ENCODE measurements at regions not wholly inside any gene's neighbourhood (a gene's known extent, or its start where the extent isn't known, plus 50 kb on each side); places are given as distances from the start of the nearest gene placed in this dataset.
"Not testable (repeated sequence)": the region's sequence is repeated elsewhere in the genome, so short reads cannot be mapped to it uniquely, and the experiment has no call there.

- no peak for DNase-seq
Observed at GRCh38 chr10:123221418-123221817, 67.2 kb downstream of the BUB3 start.

- no peak for DNase-seq
Observed at GRCh38 chr10:123222832-123223231, 68.6 kb downstream of the BUB3 start.

GRCh38 chr10:123227706-123228105, 73.5 kb downstream of the BUB3 start:
- DNase-seq, result no peak

GRCh38 chr10:123229927-123230630, 75.9 kb downstream of the BUB3 start:
- DNase-seq, result no peak

GRCh38 chr10:123232879-123233278, 78.7 kb downstream of the BUB3 start:
- DNase-seq, result not testable (repeated sequence)

- not testable (repeated sequence) for DNase-seq
Observed at GRCh38 chr10:123235014-123235413, 80.8 kb downstream of the BUB3 start.

GRCh38 chr10:123236126-123236525, 81.9 kb downstream of the BUB3 start:
- DNase-seq, result peak; percentile 2 to 21

- no peak for DNase-seq
Observed at GRCh38 chr10:123240250-123240649, 86.0 kb downstream of the BUB3 start.

- no peak for DNase-seq
Observed at GRCh38 chr10:123240776-123241175, 86.6 kb downstream of the BUB3 start.

- DNase-seq, result peak in 1 of 2 donors; percentile 31
Observed at GRCh38 chr10:123241391-123242141, 87.4 kb downstream of the BUB3 start.

- DNase-seq, result no peak
Observed at GRCh38 chr10:123244747-123245146, 90.5 kb downstream of the BUB3 start.

- DNase-seq, result no peak
Observed at GRCh38 chr10:123245264-123245663, 91.1 kb downstream of the BUB3 start.

- DNase-seq, result no peak
Observed at GRCh38 chr10:123249894-123250293, 95.7 kb downstream of the BUB3 start.

GRCh38 chr10:123250640-123251039, 96.4 kb downstream of the BUB3 start:
- no peak for DNase-seq

- no peak for DNase-seq
Observed at GRCh38 chr10:123252779-123253178, 98.6 kb downstream of the BUB3 start.

- DNase-seq, result not testable (repeated sequence)
Observed at GRCh38 chr10:123254343-123254742, 100.1 kb downstream of the BUB3 start.

GRCh38 chr10:123257904-123258456, 103.8 kb downstream of the BUB3 start:
- DNase-seq, result no peak

GRCh38 chr10:123259081-123259480, 104.9 kb downstream of the BUB3 start:
- DNase-seq, result no peak

- DNase-seq, result no peak
Observed at GRCh38 chr10:123259791-123260190, 105.6 kb downstream of the BUB3 start.

GRCh38 chr10:123262456-123262855, 108.3 kb downstream of the BUB3 start:
- no peak for DNase-seq

GRCh38 chr10:123266971-123267370, 112.8 kb downstream of the BUB3 start:
- DNase-seq, result no peak

GRCh38 chr10:123269017-123269552, 114.9 kb downstream of the BUB3 start:
- DNase-seq, result no peak

- no peak for DNase-seq
Observed at GRCh38 chr10:123269675-123270074, 115.5 kb downstream of the BUB3 start.

GRCh38 chr10:123270221-123270620, 116.0 kb downstream of the BUB3 start:
- no peak for DNase-seq
